ENCODE measurements at regions not wholly inside any gene's neighbourhood (a gene's known extent, or its start where the extent isn't known, plus 50 kb on each side); places are given as distances from the start of the nearest gene placed in this dataset.

- DNase-seq (ENCODE audit: low read depth in 2 of 2), result no peak
- Histone ChIP-seq H3K27ac (ENCODE audit: insufficient read depth, low read length) (no peak overlapping the region), H3K36me3 (ENCODE audit: control insufficient read depth, insufficient read depth, low read length) (no peaks in the 10 kb centered on the region), H4K20me1 (ENCODE audit: control insufficient read depth, extremely low read depth, insufficient read depth, low read length) (no peaks in the 10 kb centered on the region), H3K9ac (ENCODE audit: insufficient read depth, low read length) (no peak overlapping the region), H3K27me3 (ENCODE audit: control insufficient read depth, insufficient read depth, low read length) (no peaks in the 10 kb centered on the region), H3K9me3 (ENCODE audit: control insufficient read depth, insufficient read depth, low read depth, low read length) (no peaks in the 10 kb centered on the region), H3K4me2 (ENCODE audit: extremely low read depth, insufficient read depth, low read length) (no peak overlapping the region), H3K4me1 (ENCODE audit: control insufficient read depth, extremely low read depth, insufficient read depth, low read length) (no peaks in the 10 kb centered on the region), H3K4me3 (replicated peaks in 1 of 4; ENCODE audit: control extremely low read depth in 1 of 4, insufficient read depth in 1 of 4, low read depth in 3 of 4, low read length in 4 of 4) (no peak overlapping the region), H2AFZ (ENCODE audit: low read length) (no peak overlapping the region), H3K79me2 (ENCODE audit: control insufficient read depth, insufficient read depth, low read length) (no peaks in the 10 kb centered on the region)
- no peak for TF ChIP-seq CTCF (conservative IDR thresholded peaks at IDR 0.05 in 1 of 2, IDR thresholded peaks at IDR 0.05 in 1 of 2; ENCODE audit: low read depth in 1 of 2, low read length in 2 of 2)
- TF ChIP-seq EZH2 (IDR thresholded peaks at IDR 0.05; ENCODE audit: low read length, missing control alignments), result no peak
These were observed 413.9 kb downstream of the DUSP10 start for GRCh38 chr1:221327954-221328353.

- no peak for TF ChIP-seq EZH2 (IDR thresholded peaks at IDR 0.05; ENCODE audit: low read length, missing control alignments)
- no peak for TF ChIP-seq CTCF (conservative IDR thresholded peaks at IDR 0.05 in 1 of 2, IDR thresholded peaks at IDR 0.05 in 1 of 2; ENCODE audit: low read depth in 1 of 2, low read length in 2 of 2)
- H4K20me1 ChIP-seq (ENCODE audit: control insufficient read depth, extremely low read depth, insufficient read depth, low read length), result no peaks in the 10 kb centered on the region
- no peaks in the 10 kb centered on the region for H3K4me1 ChIP-seq (ENCODE audit: control insufficient read depth, extremely low read depth, insufficient read depth, low read length)
- no peak overlapping the region for H3K27ac ChIP-seq (ENCODE audit: insufficient read depth, low read length)
- no peak for DNase-seq (ENCODE audit: low read depth in 2 of 2)
- no peak overlapping the region for H3K4me3 ChIP-seq (replicated peaks in 1 of 4; ENCODE audit: control extremely low read depth in 1 of 4, insufficient read depth in 1 of 4, low read depth in 3 of 4, low read length in 4 of 4)
- no peak overlapping the region for H3K4me2 ChIP-seq (ENCODE audit: extremely low read depth, insufficient read depth, low read length)
- H3K9me3 ChIP-seq (ENCODE audit: control insufficient read depth, insufficient read depth, low read depth, low read length), result no peaks in the 10 kb centered on the region
- H2AFZ ChIP-seq (ENCODE audit: low read length), result no peak overlapping the region
- no peaks in the 10 kb centered on the region for H3K27me3 ChIP-seq (ENCODE audit: control insufficient read depth, insufficient read depth, low read length)
- H3K79me2 ChIP-seq (ENCODE audit: control insufficient read depth, insufficient read depth, low read length), result no peaks in the 10 kb centered on the region
- H3K36me3 ChIP-seq (ENCODE audit: control insufficient read depth, insufficient read depth, low read length), result no peaks in the 10 kb centered on the region
- no peak overlapping the region for H3K9ac ChIP-seq (ENCODE audit: insufficient read depth, low read length)
These were observed 413.5 kb downstream of the DUSP10 start for GRCh38 chr1:221328371-221328770.

- no peaks in the 10 kb centered on the region for H3K79me2 ChIP-seq (ENCODE audit: control insufficient read depth, insufficient read depth, low read length)
- H3K27me3 ChIP-seq (ENCODE audit: control insufficient read depth, insufficient read depth, low read length), result no peaks in the 10 kb centered on the region
- no peaks in the 10 kb centered on the region for H3K9me3 ChIP-seq (ENCODE audit: control insufficient read depth, insufficient read depth, low read depth, low read length)
- peaks cover 18% of the 10 kb centered on the region for H3K4me1 ChIP-seq (ENCODE audit: control insufficient read depth, extremely low read depth, insufficient read depth, low read length)
- no peak for TF ChIP-seq EZH2 (IDR thresholded peaks at IDR 0.05; ENCODE audit: low read length, missing control alignments)
- TF ChIP-seq CTCF (conservative IDR thresholded peaks at IDR 0.05 in 1 of 2, IDR thresholded peaks at IDR 0.05 in 1 of 2; ENCODE audit: low read depth in 1 of 2, low read length in 2 of 2), result no peak
- no peaks in the 10 kb centered on the region for H4K20me1 ChIP-seq (ENCODE audit: control insufficient read depth, extremely low read depth, insufficient read depth, low read length)
- no peak for DNase-seq (ENCODE audit: low read depth in 2 of 2)
- H3K4me2 ChIP-seq (ENCODE audit: extremely low read depth, insufficient read depth, low read length), result no peak overlapping the region
- H3K36me3 ChIP-seq (ENCODE audit: control insufficient read depth, insufficient read depth, low read length), result no peaks in the 10 kb centered on the region
- no peak overlapping the region for H2AFZ ChIP-seq (ENCODE audit: low read length)
- H3K4me3 ChIP-seq (replicated peaks in 1 of 4; ENCODE audit: control extremely low read depth in 1 of 4, insufficient read depth in 1 of 4, low read depth in 3 of 4, low read length in 4 of 4), result no peak overlapping the region
- no peak overlapping the region for H3K9ac ChIP-seq (ENCODE audit: insufficient read depth, low read length)
- no peak overlapping the region for H3K27ac ChIP-seq (ENCODE audit: insufficient read depth, low read length)
These were observed 410.4 kb downstream of the DUSP10 start for GRCh38 chr1:221331273-221332183.
